Left ventricle myocardium inferior (tissue), 1 donor: ENCODE measurements at regions not wholly inside any gene's neighbourhood (a gene's known extent, or its start where the extent isn't known, plus 50 kb on each side); places are given as distances from the start of the nearest gene placed in this dataset.

Source experiments
- DNase-seq: peaks from one replicate; pipeline ENCODE4 v3.0.0-alpha.2; 2020
- H3K27ac ChIP-seq: fragments of 200-600 bp; replicated peaks from 2 replicates; pipeline ENCODE4 v1.8.0; 2021
- H3K27me3 ChIP-seq: fragments of 200-600 bp; 2 replicates; pipeline ENCODE4 v1.8.0; 2021; ENCODE audit warnings: low read depth
- H3K36me3 ChIP-seq: fragments of 200-600 bp; 2 replicates; pipeline ENCODE4 v1.8.0; 2021
- H3K4me1 ChIP-seq: fragments of 200-600 bp; 2 replicates; pipeline ENCODE4 v1.8.0; 2021
- H3K4me3 ChIP-seq: fragments of 200-600 bp; 2 replicates; pipeline ENCODE4 v1.8.0; 2021; ENCODE audit warnings: mild to moderate bottlenecking, moderate library complexity
- H3K9me3 ChIP-seq: fragments of 200-600 bp; replicated peaks from 2 replicates; pipeline ENCODE4 v1.8.0; 2021
- intact Hi-C: fragments of 100-400 bp; cut with micrococcal nuclease; formaldehyde crosslinking; loops from one replicate; pipeline ENCODE4 v1.11.0; 2022
- TF ChIP-seq, protein P1 (sequence below): fragments of 200-600 bp; IDR thresholded peaks from 2 replicates; pipeline ENCODE4 v1.8.0; 2021; ENCODE audit warnings: antibody characterized with exemption, mild to moderate bottlenecking, borderline replicate concordance
- donor health status: DM: no; HTN: yes; CAD: no; lungs with severe emphysema.

DNA sequence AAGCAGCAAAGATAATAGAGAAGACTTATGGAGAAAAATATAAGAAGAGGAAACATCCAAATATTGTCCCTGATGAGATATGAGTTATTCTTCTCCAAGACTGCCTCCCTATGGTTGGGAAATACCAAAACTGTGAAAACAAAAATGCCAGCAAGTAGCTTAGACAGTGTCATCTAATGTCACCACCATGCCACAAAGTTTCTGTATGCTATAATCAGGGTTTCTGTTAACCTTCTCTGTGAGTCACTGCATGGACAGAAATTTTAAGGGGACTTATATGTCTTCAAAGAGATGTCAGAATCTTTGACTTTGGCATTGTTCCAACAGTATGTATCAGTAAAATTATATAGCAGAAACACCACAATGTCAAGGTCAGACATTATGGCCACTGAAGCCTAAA, 222.6 kb downstream of the KDM5D start:
- TF ChIP-seq, protein P1, sequence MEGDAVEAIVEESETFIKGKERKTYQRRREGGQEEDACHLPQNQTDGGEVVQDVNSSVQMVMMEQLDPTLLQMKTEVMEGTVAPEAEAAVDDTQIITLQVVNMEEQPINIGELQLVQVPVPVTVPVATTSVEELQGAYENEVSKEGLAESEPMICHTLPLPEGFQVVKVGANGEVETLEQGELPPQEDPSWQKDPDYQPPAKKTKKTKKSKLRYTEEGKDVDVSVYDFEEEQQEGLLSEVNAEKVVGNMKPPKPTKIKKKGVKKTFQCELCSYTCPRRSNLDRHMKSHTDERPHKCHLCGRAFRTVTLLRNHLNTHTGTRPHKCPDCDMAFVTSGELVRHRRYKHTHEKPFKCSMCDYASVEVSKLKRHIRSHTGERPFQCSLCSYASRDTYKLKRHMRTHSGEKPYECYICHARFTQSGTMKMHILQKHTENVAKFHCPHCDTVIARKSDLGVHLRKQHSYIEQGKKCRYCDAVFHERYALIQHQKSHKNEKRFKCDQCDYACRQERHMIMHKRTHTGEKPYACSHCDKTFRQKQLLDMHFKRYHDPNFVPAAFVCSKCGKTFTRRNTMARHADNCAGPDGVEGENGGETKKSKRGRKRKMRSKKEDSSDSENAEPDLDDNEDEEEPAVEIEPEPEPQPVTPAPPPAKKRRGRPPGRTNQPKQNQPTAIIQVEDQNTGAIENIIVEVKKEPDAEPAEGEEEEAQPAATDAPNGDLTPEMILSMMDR = no peak

GRCh38 chrY:19503092-19503449, 241.5 kb downstream of the KDM5D start:
- Histone ChIP-seq H3K4me1 (no peaks in the 10 kb centered on the region), H3K9me3 (no peaks in the 10 kb centered on the region), H3K4me3 (no peak overlapping the region), H3K27ac (no peak overlapping the region), H3K27me3 (peaks cover 30% of the 10 kb centered on the region), H3K36me3 (no peaks in the 10 kb centered on the region)
- TF ChIP-seq, protein P1 = no peak
- DNase-seq = no peak
- intact Hi-C loops = no loop called here

More for the DNA sequence above, 222.6 kb downstream of the KDM5D start:
- intact Hi-C loops = no loop called here
- H3K27me3 ChIP-seq = no peaks in the 10 kb centered on the region
- peaks cover 3% of the 10 kb centered on the region for H3K9me3 ChIP-seq
- no peak overlapping the region for H3K27ac ChIP-seq
- H3K36me3 ChIP-seq = no peaks in the 10 kb centered on the region
- no peaks in the 10 kb centered on the region for H3K4me1 ChIP-seq
- no peak overlapping the region for H3K4me3 ChIP-seq
- no peak for DNase-seq

- intact Hi-C loops = no loop called here
- no peak overlapping the region for H3K4me3 ChIP-seq
- TF ChIP-seq, protein P1 = no peak
- H3K4me1 ChIP-seq = no peaks in the 10 kb centered on the region
- no peaks in the 10 kb centered on the region for H3K9me3 ChIP-seq
- H3K36me3 ChIP-seq = no peaks in the 10 kb centered on the region
- H3K27ac ChIP-seq = no peak overlapping the region
- no peak for DNase-seq
- peaks cover 30% of the 10 kb centered on the region for H3K27me3 ChIP-seq
Measured at GRCh38 chrY:19502169-19503091, 242.1 kb downstream of the KDM5D start.

DNA sequence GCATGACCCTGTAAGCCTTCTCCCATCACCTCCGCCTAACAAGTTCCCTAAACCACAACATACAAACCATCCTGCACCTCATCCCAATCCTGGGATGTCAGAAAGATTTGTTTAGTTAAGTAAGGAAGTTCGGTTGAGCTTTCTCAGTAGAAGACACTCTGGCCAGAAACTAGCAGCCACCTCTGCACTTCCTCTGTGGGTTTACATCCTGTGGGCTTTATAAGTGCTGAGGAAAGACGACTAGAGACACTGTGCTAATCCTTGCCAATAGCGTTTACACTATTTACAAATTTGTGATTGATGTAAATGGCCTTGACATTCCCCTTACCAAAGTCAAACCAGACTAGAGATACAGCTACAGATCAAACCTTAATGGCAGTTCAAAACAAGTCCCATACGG, 246.0 kb downstream of the KDM5D start:
- no peak for DNase-seq

DNA sequence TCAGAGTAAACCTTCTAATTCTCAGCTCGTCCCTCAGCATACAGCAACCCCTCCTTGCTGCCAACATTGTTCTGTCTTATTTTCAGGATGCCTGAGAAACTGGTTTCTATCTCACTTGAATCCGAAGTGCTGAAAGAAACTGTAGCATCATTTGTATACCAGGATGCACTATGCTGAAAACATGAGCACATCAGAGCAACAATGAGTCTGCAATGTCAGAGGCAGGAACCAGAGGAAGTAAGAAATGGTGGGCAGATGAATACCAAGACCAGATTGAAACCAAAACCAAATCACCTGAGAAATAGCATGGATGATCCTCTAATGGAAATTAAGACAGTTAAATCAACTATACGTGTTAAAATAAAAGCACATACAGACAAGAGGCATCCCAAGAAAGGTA, 257.0 kb downstream of the KDM5D start:
- Histone ChIP-seq H3K36me3 (no peaks in the 10 kb centered on the region), H3K27me3 (no peaks in the 10 kb centered on the region), H3K4me1 (no peaks in the 10 kb centered on the region), H3K27ac (no peak overlapping the region), H3K9me3 (peaks cover 20% of the 10 kb centered on the region), H3K4me3 (no peak overlapping the region)
- intact Hi-C loops = no loop called here
- no peak for DNase-seq
- TF ChIP-seq, protein P1 = no peak

More for the DNA sequence above, 246.0 kb downstream of the KDM5D start:
- Histone ChIP-seq H3K9me3 (no peaks in the 10 kb centered on the region), H3K4me3 (no peak overlapping the region), H3K4me1 (no peaks in the 10 kb centered on the region), H3K27ac (no peak overlapping the region), H3K27me3 (peaks cover 30% of the 10 kb centered on the region), H3K36me3 (no peaks in the 10 kb centered on the region)
- TF ChIP-seq, protein P1 = no peak
- intact Hi-C loops = no loop called here
